HUES48 (cell line): ENCODE measurements at regions not wholly inside any gene's neighbourhood (a gene's known extent, or its start where the extent isn't known, plus 50 kb on each side); places are given as distances from the start of the nearest gene placed in this dataset.

Experiments
- H3K27ac ChIP-seq: one replicate; pipeline ENCODE4 v1.7.0; 2013; ENCODE audit warnings: low read depth, low read length, inconsistent platforms
- H3K27me3 ChIP-seq: 2 replicates; pipeline ENCODE4 v1.6.1; 2013; ENCODE audit warnings: mild to moderate bottlenecking, low read length; ENCODE audit not compliant: control insufficient read depth, insufficient read depth
- H3K36me3 ChIP-seq: 2 replicates; pipeline ENCODE4 v1.6.1; 2013; ENCODE audit warnings: low read length; ENCODE audit not compliant: control insufficient read depth, insufficient read depth
- H3K4me1 ChIP-seq: 2 replicates; pipeline ENCODE4 v1.6.1; 2013; ENCODE audit warnings: mild to moderate bottlenecking, low read length; ENCODE audit not compliant: control insufficient read depth, insufficient read depth
- H3K4me3 ChIP-seq: 2 replicates; pipeline ENCODE4 v1.5.1; 2013; ENCODE audit warnings: mild to moderate bottlenecking, low read depth, low read length
- H3K9ac ChIP-seq: 2 replicates; pipeline ENCODE4 v1.6.1; 2013; ENCODE audit warnings: mild to moderate bottlenecking, low read depth, low read length, moderate library complexity
- H3K9me3 ChIP-seq: 2 replicates; pipeline ENCODE4 v1.6.1; 2013; ENCODE audit warnings: low read length; ENCODE audit not compliant: control insufficient read depth, insufficient read depth

DNA sequence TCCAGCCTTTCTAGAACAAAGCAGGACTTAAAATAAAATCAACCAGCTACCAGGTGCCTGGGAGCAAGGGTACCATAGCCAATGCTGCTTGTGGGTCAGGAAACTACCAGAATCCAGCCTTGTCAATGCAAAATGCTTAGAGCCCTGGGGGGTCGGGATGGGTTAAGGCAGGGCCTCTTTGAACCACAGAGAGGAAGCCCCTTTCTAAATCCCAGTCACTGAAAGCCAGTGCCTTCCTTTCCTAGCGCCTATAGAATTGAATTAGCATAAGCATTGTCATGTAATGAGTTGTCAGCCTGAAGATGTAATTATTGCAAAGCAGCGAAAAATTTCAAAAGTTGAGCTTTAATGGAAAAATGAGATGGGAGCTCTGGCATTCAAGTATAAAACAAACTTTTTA lies 176.6 kb upstream of the DAB1 start:
- Histone ChIP-seq H3K4me1 (peaks cover 64% of the 10 kb centered on the region), H3K27ac (peak overlapping the region; percentile 83), H3K9ac (no peak overlapping the region), H3K36me3 (no peaks in the 10 kb centered on the region), H3K4me3 (peak overlapping the region; percentile 21; the same call in 1 of the 2 replicates), H3K9me3 (no peaks in the 10 kb centered on the region), H3K27me3 (no peaks in the 10 kb centered on the region)

- Histone ChIP-seq H3K9ac (no peak overlapping the region; the same call in 1 of the 2 replicates), H3K27ac (peak overlapping the region; percentile 83), H3K4me1 (peaks cover 59% of the 10 kb centered on the region), H3K4me3 (peak overlapping the region; percentile 21; the same call in 1 of the 2 replicates), H3K27me3 (no peaks in the 10 kb centered on the region), H3K9me3 (no peaks in the 10 kb centered on the region), H3K36me3 (no peaks in the 10 kb centered on the region)
Measured at GRCh38 chr1:57599236-57599994, 175.6 kb upstream of the DAB1 start.

DNA sequence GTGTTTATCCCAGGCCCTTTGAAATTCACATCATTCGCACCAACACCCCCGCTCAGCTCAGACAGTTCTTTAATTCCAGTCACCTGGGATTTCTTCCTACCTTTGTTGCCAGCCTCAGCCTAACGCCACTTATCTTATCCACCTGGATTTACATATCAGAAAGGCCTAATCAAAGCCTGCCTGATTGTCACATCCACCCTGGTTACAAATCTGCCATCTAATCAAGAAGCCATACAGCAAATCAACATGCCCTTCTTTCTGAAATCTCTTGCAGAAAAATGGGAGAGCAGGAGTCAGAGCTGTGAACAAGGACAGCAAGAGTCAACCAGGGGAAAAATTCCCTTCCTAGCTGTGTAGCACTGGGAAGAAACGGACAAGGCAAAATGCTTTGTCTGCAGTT lies 173.2 kb upstream of the DAB1 start:
- Histone ChIP-seq H3K27ac (peak overlapping the region; percentile 72), H3K36me3 (no peaks in the 10 kb centered on the region), H3K9ac (no peak overlapping the region), H3K4me1 (peaks cover 49% of the 10 kb centered on the region), H3K4me3 (no peak overlapping the region), H3K9me3 (no peaks in the 10 kb centered on the region), H3K27me3 (no peaks in the 10 kb centered on the region)

GRCh38 chr1:57594002-57594401 lies 170.1 kb upstream of the DAB1 start:
- H3K36me3 ChIP-seq: no peaks in the 10 kb centered on the region
- H3K4me3 ChIP-seq: no peak overlapping the region
- no peak overlapping the region for H3K9ac ChIP-seq
- no peak overlapping the region for H3K27ac ChIP-seq
- H3K4me1 ChIP-seq: peaks cover 32% of the 10 kb centered on the region
- no peaks in the 10 kb centered on the region for H3K27me3 ChIP-seq
- no peaks in the 10 kb centered on the region for H3K9me3 ChIP-seq

DNA sequence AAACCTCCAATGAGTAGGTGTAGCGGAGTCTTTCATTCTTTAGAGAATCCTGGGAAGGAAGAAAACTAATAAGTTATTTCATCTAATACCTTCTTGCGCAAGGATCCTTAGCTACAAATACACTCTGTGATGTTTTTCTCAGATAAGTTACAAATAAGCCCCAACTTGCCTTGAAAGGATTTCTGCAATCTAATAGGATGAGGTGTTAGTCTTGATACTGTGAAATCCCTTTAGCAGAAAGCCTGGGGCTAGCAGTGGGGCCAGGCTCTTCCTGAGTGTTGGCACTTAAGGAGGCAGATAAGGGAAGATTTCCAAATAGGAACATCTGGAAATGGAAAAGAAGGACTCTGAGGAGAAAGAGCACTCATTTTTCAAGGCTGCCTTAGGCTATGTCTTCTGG lies 168.0 kb upstream of the DAB1 start:
- Histone ChIP-seq H3K36me3 (no peaks in the 10 kb centered on the region), H3K9ac (no peak overlapping the region), H3K27me3 (no peaks in the 10 kb centered on the region), H3K9me3 (no peaks in the 10 kb centered on the region), H3K27ac (no peak overlapping the region), H3K4me3 (no peak overlapping the region), H3K4me1 (peaks cover 16% of the 10 kb centered on the region)

GRCh38 chr1:57590978-57591377 lies 167.1 kb upstream of the DAB1 start:
- Histone ChIP-seq H3K9me3 (no peaks in the 10 kb centered on the region), H3K4me1 (peaks cover 7% of the 10 kb centered on the region), H3K4me3 (no peak overlapping the region)

DNA sequence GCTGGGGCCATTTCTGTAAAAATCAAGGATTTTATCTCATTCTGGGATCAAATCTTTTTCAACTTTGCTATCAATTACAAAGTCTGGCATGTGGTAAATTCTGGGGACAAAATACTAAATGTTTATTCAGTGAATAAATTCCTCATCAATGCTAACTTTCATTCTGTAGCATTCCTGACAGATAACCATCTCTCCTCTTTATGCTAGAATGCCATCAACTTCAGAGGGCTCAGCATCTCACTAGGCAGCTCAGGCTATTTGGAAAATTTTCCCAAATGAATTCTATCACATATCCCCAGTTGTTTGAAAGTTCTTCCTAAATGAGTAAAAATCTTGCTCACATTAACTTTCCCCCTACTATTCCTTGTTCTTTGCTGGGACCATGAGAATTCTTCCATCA lies 163.0 kb upstream of the DAB1 start:
- H3K4me3 ChIP-seq: no peak overlapping the region
- no peaks in the 10 kb centered on the region for H3K27me3 ChIP-seq
- peaks cover 3% of the 10 kb centered on the region; the same call in 1 of the 2 replicates for H3K4me1 ChIP-seq
- H3K9ac ChIP-seq: no peak overlapping the region
- no peaks in the 10 kb centered on the region for H3K36me3 ChIP-seq
- no peak overlapping the region for H3K27ac ChIP-seq
- H3K9me3 ChIP-seq: no peaks in the 10 kb centered on the region

More at GRCh38 chr1:57590978-57591377, 167.1 kb upstream of the DAB1 start:
- Histone ChIP-seq H3K27me3 (no peaks in the 10 kb centered on the region), H3K9ac (no peak overlapping the region), H3K36me3 (no peaks in the 10 kb centered on the region), H3K27ac (no peak overlapping the region)

- no peak overlapping the region for H3K27ac ChIP-seq
- H3K9ac ChIP-seq: no peak overlapping the region
- H3K4me3 ChIP-seq: no peak overlapping the region
- H3K27me3 ChIP-seq: no peaks in the 10 kb centered on the region
- peaks cover 7% of the 10 kb centered on the region; the same call in 1 of the 2 replicates for H3K4me1 ChIP-seq
- H3K36me3 ChIP-seq: no peaks in the 10 kb centered on the region
- H3K9me3 ChIP-seq: no peaks in the 10 kb centered on the region
Measured at GRCh38 chr1:57578680-57579079, 154.8 kb upstream of the DAB1 start.

- Histone ChIP-seq H3K9me3 (no peaks in the 10 kb centered on the region), H3K27ac (no peak overlapping the region), H3K27me3 (no peaks in the 10 kb centered on the region), H3K36me3 (no peaks in the 10 kb centered on the region), H3K4me3 (no peak overlapping the region), H3K9ac (no peak overlapping the region), H3K4me1 (peaks cover 7% of the 10 kb centered on the region; the same call in 1 of the 2 replicates)
Measured at GRCh38 chr1:57578099-57578498, 154.2 kb upstream of the DAB1 start.

GRCh38 chr1:57576756-57577155 lies 152.9 kb upstream of the DAB1 start:
- H3K4me3 ChIP-seq: no peak overlapping the region
- H3K27ac ChIP-seq: no peak overlapping the region
- no peaks in the 10 kb centered on the region for H3K27me3 ChIP-seq
- no peak overlapping the region for H3K9ac ChIP-seq
- H3K4me1 ChIP-seq: peaks cover 7% of the 10 kb centered on the region; the same call in 1 of the 2 replicates
- no peaks in the 10 kb centered on the region for H3K36me3 ChIP-seq
- H3K9me3 ChIP-seq: no peaks in the 10 kb centered on the region

DNA sequence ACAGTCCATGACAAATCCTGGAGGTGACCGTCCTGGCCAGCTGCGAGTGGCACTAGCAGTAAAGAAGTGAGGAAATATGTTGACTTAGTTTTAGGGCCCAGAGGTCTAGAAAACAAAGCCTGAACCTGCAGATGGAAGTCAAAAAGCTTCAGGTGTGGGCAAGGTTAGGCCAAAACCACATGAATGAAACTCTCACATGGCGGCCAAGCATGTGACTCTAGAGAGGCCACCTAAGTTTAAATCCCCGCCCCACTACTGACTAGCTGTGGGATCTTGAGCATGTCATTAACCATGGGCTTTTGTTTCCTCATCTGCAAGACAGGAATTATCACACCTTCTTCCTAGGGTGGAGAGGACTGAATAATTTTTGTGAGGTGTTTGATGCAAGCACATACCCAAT lies 148.2 kb upstream of the DAB1 start:
- Histone ChIP-seq H3K9ac (no peak overlapping the region), H3K9me3 (no peaks in the 10 kb centered on the region), H3K36me3 (no peaks in the 10 kb centered on the region), H3K4me3 (no peak overlapping the region), H3K4me1 (no peaks in the 10 kb centered on the region), H3K27ac (no peak overlapping the region), H3K27me3 (no peaks in the 10 kb centered on the region)
